Calu3 (cell line): ENCODE measurements at regions not wholly inside any gene's neighbourhood (a gene's known extent, or its start where the extent isn't known, plus 50 kb on each side); places are given as distances from the start of the nearest gene placed in this dataset.

Experiments used
- BruUV-seq: library from RNA; stranded (reverse); fragments of 400-500 nt; replicated peaks from 2 replicates; lab custom pipeline; 2021; lab: Mats Ljungman, UMichigan
- CTCF ChIA-PET: fragments of 300-600 bp; sonication (Branson Sonifier 250); formaldehyde crosslinking; loops from one replicate; lab custom pipeline; 2022; ENCODE audit warnings: antibody characterized with exemption; lab: Charles Lee
- DNase-seq: peaks from one replicate; pipeline ENCODE4 v3.0.0; 2022
- H3K27ac Mint-ChIP-seq: one replicate; pipeline ENCODE4 v1.8.0; 2022; ENCODE audit warnings: mixed read lengths; ENCODE audit not compliant: unreplicated experiment
- H3K27me3 Mint-ChIP-seq: one replicate; pipeline ENCODE4 v1.8.0; 2022; ENCODE audit warnings: mixed read lengths; ENCODE audit not compliant: unreplicated experiment
- H3K36me3 Mint-ChIP-seq: one replicate; pipeline ENCODE4 v1.8.0; 2022; ENCODE audit warnings: mild to moderate bottlenecking, moderate library complexity, mixed read lengths; ENCODE audit not compliant: insufficient read depth, unreplicated experiment
- H3K4me1 Mint-ChIP-seq: one replicate; pipeline ENCODE4 v1.8.0; 2022; ENCODE audit warnings: mild to moderate bottlenecking, low read depth, mixed read lengths; ENCODE audit not compliant: unreplicated experiment
- H3K4me3 Mint-ChIP-seq: one replicate; pipeline ENCODE4 v1.8.0; 2022; ENCODE audit warnings: mild to moderate bottlenecking, low read depth, moderate library complexity, mixed read lengths; ENCODE audit not compliant: unreplicated experiment
- H3K9me3 Mint-ChIP-seq: one replicate; pipeline ENCODE4 v1.8.0; 2022; ENCODE audit warnings: low read depth, mixed read lengths; ENCODE audit not compliant: unreplicated experiment
- CTCF ChIP-seq: fragments of 200-600 bp; IDR thresholded peaks from one replicate; pipeline ENCODE4 v1.8.0; 2022; ENCODE audit warnings: antibody characterized with exemption; ENCODE audit not compliant: unreplicated experiment
- intact Hi-C: fragments of 100-400 bp; cut with micrococcal nuclease; formaldehyde crosslinking; loops from one replicate; pipeline ENCODE4 v1.10.0; 2022; ENCODE audit not compliant: unreplicated experiment

GRCh38 chr3:68483601-68484000, 448.7 kb downstream of the TAFA4 start:
- H3K36me3 Mint-ChIP-seq: no peaks in the 10 kb centered on the region
- H3K9me3 Mint-ChIP-seq: peaks cover 13% of the 10 kb centered on the region
- no peak overlapping the region for H3K4me3 Mint-ChIP-seq
- intact Hi-C loops: no loop called here
- TF ChIP-seq CTCF: no peak
- DNase-seq: no peak
- no TSS peak for BruUV-seq
- H3K27me3 Mint-ChIP-seq: no peaks in the 10 kb centered on the region
- CTCF ChIA-PET: no interaction called here
- no peak overlapping the region for H3K27ac Mint-ChIP-seq
- no peaks in the 10 kb centered on the region for H3K4me1 Mint-ChIP-seq

GRCh38 chr3:68483041-68483440, 449.3 kb downstream of the TAFA4 start:
- BruUV-seq: no TSS peak
- no peak overlapping the region for H3K27ac Mint-ChIP-seq
- H3K36me3 Mint-ChIP-seq: no peaks in the 10 kb centered on the region
- DNase-seq: no peak
- TF ChIP-seq CTCF: no peak
- no peaks in the 10 kb centered on the region for H3K4me1 Mint-ChIP-seq
- H3K9me3 Mint-ChIP-seq: peaks cover 13% of the 10 kb centered on the region
- intact Hi-C loops: no loop called here
- H3K4me3 Mint-ChIP-seq: no peak overlapping the region
- CTCF ChIA-PET: no interaction called here
- H3K27me3 Mint-ChIP-seq: no peaks in the 10 kb centered on the region

GRCh38 chr3:68482565-68482964, 449.8 kb downstream of the TAFA4 start:
- no peak for DNase-seq
- Mint-ChIP-seq H3K27ac (no peak overlapping the region), H3K36me3 (no peaks in the 10 kb centered on the region), H3K27me3 (no peaks in the 10 kb centered on the region), H3K4me1 (no peaks in the 10 kb centered on the region), H3K4me3 (no peak overlapping the region), H3K9me3 (peaks cover 15% of the 10 kb centered on the region)
- intact Hi-C loops: no loop called here
- CTCF ChIA-PET: interaction anchor here (0.6 kb wide), 1 partner anchor 556 kb away, joined by 3 read pairs; no protein-coding TSS in a partner anchor
- no TSS peak for BruUV-seq
- no peak for TF ChIP-seq CTCF

- no peak overlapping the region for H3K4me3 Mint-ChIP-seq
- peaks cover 15% of the 10 kb centered on the region for H3K9me3 Mint-ChIP-seq
- intact Hi-C loops: no loop called here
- H3K27me3 Mint-ChIP-seq: no peaks in the 10 kb centered on the region
- DNase-seq: no peak
- no TSS peak for BruUV-seq
- no peaks in the 10 kb centered on the region for H3K36me3 Mint-ChIP-seq
- CTCF ChIA-PET: no interaction called here
- no peak overlapping the region for H3K27ac Mint-ChIP-seq
- TF ChIP-seq CTCF: no peak
- H3K4me1 Mint-ChIP-seq: no peaks in the 10 kb centered on the region
These were observed 452.6 kb downstream of the TAFA4 start for GRCh38 chr3:68479779-68480178.
